Astrocyte of the hippocampus (primary cell): ENCODE measurements at regions not wholly inside any gene's neighbourhood (a gene's known extent, or its start where the extent isn't known, plus 50 kb on each side); places are given as distances from the start of the nearest gene placed in this dataset.

Experiments used
- DNase-seq: peaks from one replicate; pipeline ENCODE4 v3.0.0; 2011; ENCODE audit warnings: low read depth, low spot score

GRCh38 chr15:95795386-95795785, 535.1 kb upstream of the NR2F2 start:
- DNase-seq, result no peak

GRCh38 chr15:95799286-95800200, 531.0 kb upstream of the NR2F2 start:
- peak; percentile 81 for DNase-seq

GRCh38 chr15:95804484-95804883, 526.0 kb upstream of the NR2F2 start:
- DNase-seq, result no peak

- peak; percentile 16 for DNase-seq
Measured at GRCh38 chr15:95812491-95812890, 518.0 kb upstream of the NR2F2 start.

DNA sequence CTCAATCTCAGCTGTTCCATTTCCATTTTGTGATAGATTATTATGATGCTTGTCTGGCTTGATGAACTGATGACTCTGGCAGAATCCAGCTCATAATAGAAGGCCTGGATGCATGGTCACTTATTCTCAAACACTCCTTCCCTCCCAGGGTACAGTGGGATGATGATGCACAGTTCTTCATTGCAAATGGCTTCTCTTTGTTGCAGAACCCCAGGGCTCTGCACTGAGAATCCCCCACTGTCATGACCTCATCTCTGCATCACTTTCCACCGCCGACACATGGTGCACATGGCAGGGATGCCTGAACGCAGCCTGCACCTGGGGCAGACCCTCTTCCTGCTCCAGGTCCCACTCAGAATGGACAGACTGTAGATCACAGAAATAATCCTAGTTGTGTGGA, 515.6 kb upstream of the NR2F2 start:
- no peak for DNase-seq

GRCh38 chr15:95816591-95816990, 513.9 kb upstream of the NR2F2 start:
- DNase-seq, result no peak

- no peak for DNase-seq
Measured at GRCh38 chr15:95822961-95823360, 507.5 kb upstream of the NR2F2 start.

- no peak for DNase-seq
Measured at GRCh38 chr15:95825208-95825607, 505.3 kb upstream of the NR2F2 start.

- DNase-seq, result no peak
Measured at GRCh38 chr15:95825671-95826411, 504.7 kb upstream of the NR2F2 start.

- no peak for DNase-seq
Measured at GRCh38 chr15:95826412-95827195, 503.9 kb upstream of the NR2F2 start.

GRCh38 chr15:95829062-95829461, 501.4 kb upstream of the NR2F2 start:
- no peak for DNase-seq

- peak; percentile 22 for DNase-seq
Measured at GRCh38 chr15:95830281-95830680, 500.2 kb upstream of the NR2F2 start.

GRCh38 chr15:95832668-95833067, 497.8 kb upstream of the NR2F2 start:
- no peak for DNase-seq

- no peak for DNase-seq
Measured at GRCh38 chr15:95834028-95834804, 496.3 kb upstream of the NR2F2 start.

DNA sequence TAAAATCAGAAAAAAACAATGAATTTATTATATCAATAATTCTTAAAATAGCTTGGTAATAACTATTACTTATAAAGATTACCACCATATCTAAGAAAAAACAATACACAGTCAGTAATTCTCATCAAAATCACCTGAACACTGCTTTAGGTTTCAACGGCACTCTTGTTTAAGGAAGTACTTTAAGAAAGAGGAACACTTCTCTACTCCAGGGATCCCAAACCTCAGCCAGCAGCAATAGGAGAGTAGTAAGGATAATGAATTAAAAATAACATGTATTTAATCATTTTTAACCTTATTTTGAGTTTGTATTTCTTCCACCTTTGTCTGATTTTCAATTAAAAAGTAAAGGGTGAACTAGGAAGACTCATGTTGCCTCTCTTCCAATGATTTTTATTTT, 494.0 kb upstream of the NR2F2 start:
- no peak for DNase-seq

DNA sequence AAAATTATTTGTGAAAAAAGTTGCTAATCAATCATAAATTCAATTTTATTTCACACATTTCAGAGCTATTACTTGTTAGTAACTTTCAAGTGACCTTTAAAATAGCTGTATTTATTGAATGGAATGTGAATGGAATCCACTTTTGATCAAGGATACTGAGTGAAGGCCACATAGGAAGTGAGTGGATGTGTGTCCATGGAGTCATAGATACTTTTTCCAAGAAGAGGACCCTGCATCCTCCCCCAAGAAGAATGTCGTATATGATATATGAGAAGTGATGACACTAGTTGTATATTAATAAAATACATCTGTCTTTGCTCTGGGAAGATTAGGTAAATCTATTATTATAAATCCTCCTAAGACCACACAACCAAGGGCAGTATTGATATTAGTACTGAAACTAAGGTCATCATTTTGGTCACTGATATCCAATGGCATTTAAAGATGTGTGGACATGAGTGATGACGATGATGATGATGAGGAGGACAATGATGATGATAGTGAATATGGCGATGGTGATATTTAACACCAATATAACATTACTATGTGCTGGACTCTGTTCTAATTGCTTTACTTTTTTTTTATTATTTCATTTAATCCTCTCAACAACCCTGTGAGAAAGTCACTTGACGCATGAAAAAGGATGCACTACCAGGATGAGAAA, 493.0 kb upstream of the NR2F2 start:
- no peak for DNase-seq

GRCh38 chr15:95839367-95839782, 491.1 kb upstream of the NR2F2 start:
- no peak for DNase-seq

GRCh38 chr15:95840004-95840403, 490.5 kb upstream of the NR2F2 start:
- peak; percentile 44 for DNase-seq

DNA sequence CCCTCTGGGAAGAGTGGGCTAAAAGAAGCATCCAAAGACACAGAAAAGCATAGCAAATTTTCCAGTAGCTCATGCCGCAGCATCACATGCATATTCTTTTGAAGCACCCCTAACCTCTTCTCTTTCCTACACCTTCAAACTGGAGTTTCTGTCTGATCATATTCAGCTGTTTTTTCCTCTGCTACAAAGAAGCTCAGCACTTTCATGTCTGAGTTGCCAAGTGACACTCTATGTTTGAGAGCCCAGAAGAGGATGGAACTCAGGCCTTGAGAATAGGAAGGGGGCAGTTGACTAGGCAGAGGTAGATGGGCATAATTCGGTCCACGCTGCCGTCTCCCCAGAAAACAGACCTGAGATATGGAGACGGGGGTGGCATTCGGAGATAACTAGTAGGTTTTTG, 489.6 kb upstream of the NR2F2 start:
- no peak for DNase-seq

GRCh38 chr15:95842576-95842975, 487.9 kb upstream of the NR2F2 start:
- no peak for DNase-seq
